Ascending aorta (tissue), 2 donors: ENCODE measurements at regions not wholly inside any gene's neighbourhood (a gene's known extent, or its start where the extent isn't known, plus 50 kb on each side); places are given as distances from the start of the nearest gene placed in this dataset.

Source experiments
- DNase-seq, 2 donors: peaks; one replicate each; pipeline ENCODE4 v3.0.0-alpha.2; 2019; ENCODE audit warnings: low spot score in 2 of 2
- H3K27ac ChIP-seq, 2 donors: fragments of 200-600 bp; sonication (generic); one replicate each; pipeline ENCODE4 v1.5.1; 2016 to 2017; ENCODE audit warnings: mild to moderate bottlenecking in 1 of 2
- H3K27me3 ChIP-seq: fragments of 200-600 bp; sonication (generic); one replicate; pipeline ENCODE4 v1.5.1; 2017
- H3K36me3 ChIP-seq, 2 donors: fragments of 200-600 bp; sonication (generic); one replicate each; pipeline ENCODE4 v1.5.1; 2016
- H3K4me1 ChIP-seq, 2 donors: fragments of 200-600 bp; sonication (generic); one replicate each; pipeline ENCODE4 v1.5.1; 2016 to 2017; ENCODE audit warnings: mild to moderate bottlenecking in 1 of 2
- H3K4me3 ChIP-seq, 2 donors: fragments of 200-600 bp; sonication (generic); one replicate each; pipeline ENCODE4 v1.5.1; 2016 to 2017; ENCODE audit warnings: mild to moderate bottlenecking in 1 of 2
- H3K9me3 ChIP-seq, 2 donors: fragments of 200-600 bp; sonication (generic); one replicate each; pipeline ENCODE4 v1.5.1; 2016
- CTCF ChIP-seq, 3 experiments: fragments of 200-600 bp in 2 of 3; fragments of 450-650 bp in 1 of 3; sonication (generic) in 2 of 3; IDR thresholded peaks; one replicate each; pipeline ENCODE4 v1.5.1; 2016 to 2019; ENCODE audit warnings: antibody characterized with exemption in 3 of 3, mild to moderate bottlenecking in 1 of 3, moderate library complexity in 1 of 3
- intact Hi-C: fragments of 100-400 bp; cut with DNase I; formaldehyde crosslinking; loops from one replicate; pipeline ENCODE4 v1.15.1; 2023

DNA sequence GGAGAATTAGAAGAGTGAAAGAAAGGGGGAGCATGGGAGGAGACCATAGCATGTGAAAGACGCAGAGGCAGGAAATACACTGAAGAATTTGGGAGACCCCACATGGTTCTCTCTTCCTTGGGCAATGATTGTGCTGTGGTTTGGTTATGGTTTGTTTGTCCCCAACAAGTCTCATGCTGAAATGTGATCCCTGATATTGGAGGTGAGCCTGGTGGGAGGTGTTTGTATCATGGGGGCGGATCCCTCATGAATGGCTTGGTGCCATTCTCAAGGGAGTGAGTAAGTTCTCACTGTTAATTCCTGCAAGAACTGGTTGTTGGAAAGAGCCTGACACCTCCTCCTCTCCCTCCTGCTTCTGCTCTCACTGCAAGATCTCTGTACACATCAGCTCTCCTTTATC, 78.6 kb upstream of the RAI2 start:
- intact Hi-C loops: no loop called here
- TF ChIP-seq CTCF (IDR thresholded peaks at IDR 0.05): no peak

DNA sequence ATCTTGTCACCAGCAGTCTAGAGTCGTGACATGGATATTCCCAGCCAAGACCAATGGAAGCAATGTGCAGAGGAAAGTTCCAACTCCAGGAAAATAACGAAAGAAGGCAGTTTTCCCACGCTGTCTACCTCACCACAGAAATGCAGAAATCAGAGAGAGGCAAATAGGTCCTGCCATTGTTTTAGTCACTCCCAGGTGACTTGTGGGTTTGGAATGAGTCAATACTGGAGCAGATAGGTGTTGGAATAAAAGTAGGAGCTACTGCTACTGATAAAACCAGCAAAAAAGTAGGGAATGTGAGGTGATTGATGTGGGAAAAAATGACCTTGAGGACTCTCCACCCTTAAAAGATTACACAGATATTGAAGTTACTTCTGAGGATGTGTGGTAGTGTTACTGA, 72.8 kb upstream of the RAI2 start:
- no peak for DNase-seq
- H3K27me3 ChIP-seq: no peaks in the 10 kb centered on the region
- no peaks in the 10 kb centered on the region for H3K4me1 ChIP-seq
- no peaks in the 10 kb centered on the region for H3K9me3 ChIP-seq
- TF ChIP-seq CTCF (IDR thresholded peaks at IDR 0.05): no peak
- no peak overlapping the region for H3K4me3 ChIP-seq
- intact Hi-C loops: no loop called here
- H3K27ac ChIP-seq: no peak overlapping the region
- H3K36me3 ChIP-seq: no peaks in the 10 kb centered on the region

More for the DNA sequence above, 78.6 kb upstream of the RAI2 start:
- H3K27ac ChIP-seq: no peak overlapping the region
- no peaks in the 10 kb centered on the region for H3K9me3 ChIP-seq
- DNase-seq: no peak
- no peak overlapping the region for H3K4me3 ChIP-seq
- H3K4me1 ChIP-seq: no peaks in the 10 kb centered on the region
- no peaks in the 10 kb centered on the region for H3K27me3 ChIP-seq
- H3K36me3 ChIP-seq: no peaks in the 10 kb centered on the region

DNA sequence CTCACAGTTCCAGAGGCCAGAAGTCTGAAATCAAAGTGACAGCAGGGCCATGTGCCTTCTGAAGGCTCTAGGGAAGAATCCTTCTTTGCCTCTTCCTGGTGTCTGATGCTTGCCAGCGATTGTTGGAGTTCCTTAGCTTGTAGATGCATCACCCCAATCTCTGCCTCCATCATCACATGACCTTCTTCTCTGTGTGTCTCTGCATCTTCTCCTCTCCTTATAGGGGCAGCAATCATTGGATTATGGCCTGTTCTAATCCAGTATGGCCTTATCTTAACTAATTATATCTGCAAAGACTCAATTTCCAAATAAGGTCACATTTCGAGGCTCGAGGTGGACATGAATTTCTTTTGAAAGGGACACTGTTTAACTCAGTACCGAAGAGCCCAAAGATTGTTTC, 71.7 kb upstream of the RAI2 start:
- no peak overlapping the region for H3K27ac ChIP-seq
- no peaks in the 10 kb centered on the region for H3K4me1 ChIP-seq
- no peak for DNase-seq
- no peak for TF ChIP-seq CTCF (IDR thresholded peaks at IDR 0.05)
- no peaks in the 10 kb centered on the region for H3K36me3 ChIP-seq
- no peaks in the 10 kb centered on the region for H3K9me3 ChIP-seq
- intact Hi-C loops: no loop called here
- H3K4me3 ChIP-seq: no peak overlapping the region
- no peaks in the 10 kb centered on the region for H3K27me3 ChIP-seq

- no peaks in the 10 kb centered on the region for H3K4me1 ChIP-seq
- no peaks in the 10 kb centered on the region for H3K36me3 ChIP-seq
- H3K9me3 ChIP-seq: no peaks in the 10 kb centered on the region
- H3K27ac ChIP-seq: no peak overlapping the region
- intact Hi-C loops: no loop called here
- no peak overlapping the region for H3K4me3 ChIP-seq
- no peak for TF ChIP-seq CTCF (IDR thresholded peaks at IDR 0.05)
- DNase-seq: no peak
- H3K27me3 ChIP-seq: no peaks in the 10 kb centered on the region
Measured at GRCh38 chrX:17931855-17932254, 70.8 kb upstream of the RAI2 start.

- Histone ChIP-seq H3K4me1 (no peaks in the 10 kb centered on the region), H3K27me3 (no peaks in the 10 kb centered on the region), H3K4me3 (no peak overlapping the region), H3K9me3 (no peaks in the 10 kb centered on the region), H3K36me3 (no peaks in the 10 kb centered on the region), H3K27ac (no peak overlapping the region)
- no peak for DNase-seq
- TF ChIP-seq CTCF (IDR thresholded peaks at IDR 0.05): no peak
- intact Hi-C loops: no loop called here
Measured at GRCh38 chrX:17930850-17931249, 69.8 kb upstream of the RAI2 start.

GRCh38 chrX:17923546-17923945, 62.4 kb upstream of the RAI2 start:
- no peak for TF ChIP-seq CTCF (IDR thresholded peaks at IDR 0.05)
- DNase-seq: no peak
- Histone ChIP-seq H3K27me3 (no peaks in the 10 kb centered on the region), H3K4me1 (no peaks in the 10 kb centered on the region), H3K27ac (no peak overlapping the region), H3K9me3 (no peaks in the 10 kb centered on the region), H3K36me3 (no peaks in the 10 kb centered on the region), H3K4me3 (no peak overlapping the region)
- intact Hi-C loops: no loop called here
